PC-3 (cell line): ENCODE measurements at regions not wholly inside any gene's neighbourhood (a gene's known extent, or its start where the extent isn't known, plus 50 kb on each side); places are given as distances from the start of the nearest gene placed in this dataset.
"Not testable (repeated sequence)": the region's sequence is repeated elsewhere in the genome, so short reads cannot be mapped to it uniquely, and the experiment has no call there.

ENCODE experiments used
- ATAC-seq: fragments of 200-7000 bp; cut with Tn5 transposase; 2 replicates; pipeline ENCODE4 v1.9.1; 2020; ENCODE audit warnings: mild to moderate bottlenecking, moderate library complexity
- BruUV-seq: library from RNA; stranded (reverse); fragments of 400-500 nt; replicated peaks from 2 replicates; lab custom pipeline; 2021; lab: Mats Ljungman, UMichigan
- CTCF ChIA-PET: fragments of 300-600 bp; sonication (Branson Sonifier 250); formaldehyde crosslinking; loops from one replicate; lab custom pipeline; 2022; ENCODE audit warnings: antibody characterized with exemption; lab: Charles Lee
- POLR2A ChIA-PET: fragments of 300-600 bp; sonication (Branson Sonifier 250); formaldehyde crosslinking; loops from one replicate; lab custom pipeline; 2022; ENCODE audit warnings: antibody characterized with exemption; ENCODE audit not compliant: unreplicated experiment; lab: Charles Lee
- DNase-seq: peaks from one replicate; pipeline ENCODE4 v3.0.0-alpha.2; 2015
- H2AFZ ChIP-seq: fragments of 300-600 bp; sonication (generic); 2 replicates; pipeline ENCODE4 v1.6.0; 2016; ENCODE audit warnings: antibody characterized with exemption, low read length
- H3F3A ChIP-seq: fragments of 300-600 bp; sonication (generic); one replicate; pipeline ENCODE4 v1.6.0; 2017; ENCODE audit warnings: antibody characterized with exemption, low read length, control low read depth, mild to moderate bottlenecking; ENCODE audit not compliant: unreplicated experiment
- H3K27ac ChIP-seq: fragments of 300-600 bp; sonication (generic); 2 replicates; pipeline ENCODE4 v1.5.1; 2016; ENCODE audit warnings: mild to moderate bottlenecking, low read length
- H3K27me3 ChIP-seq: fragments of 300-600 bp; sonication (generic); 2 replicates; pipeline ENCODE4 v1.6.1; 2016; ENCODE audit warnings: low read length, mixed read lengths
- H3K36me3 ChIP-seq: fragments of 300-600 bp; sonication (generic); 2 replicates; pipeline ENCODE4 v1.6.1; 2016; ENCODE audit warnings: low read depth, mixed run types, low read length, mixed read lengths
- H3K4me1 ChIP-seq: fragments of 300-600 bp; sonication (generic); 2 replicates; pipeline ENCODE4 v1.5.1; 2016; ENCODE audit warnings: low read length; ENCODE audit not compliant: insufficient read depth
- H3K4me2 ChIP-seq: fragments of 300-600 bp; sonication (generic); 2 replicates; pipeline ENCODE4 v1.6.0; 2016; ENCODE audit warnings: low read length
- H3K4me3 ChIP-seq: fragments of 300-600 bp; sonication (generic); 2 replicates; pipeline ENCODE4 v1.5.1; 2016; ENCODE audit warnings: mild to moderate bottlenecking, low read length, mixed read lengths
- H3K79me2 ChIP-seq: fragments of 300-600 bp; sonication (generic); 2 replicates; pipeline ENCODE4 v1.6.1; 2017; ENCODE audit warnings: low read length, mixed read lengths
- H3K9ac ChIP-seq: fragments of 300-600 bp; sonication (generic); 2 replicates; pipeline ENCODE4 v1.6.0; 2016; ENCODE audit warnings: mild to moderate bottlenecking, low read length
- H3K9me2 ChIP-seq: fragments of 300-600 bp; sonication (generic); replicated peaks from 2 replicates; pipeline ENCODE4 v1.6.1; 2016; ENCODE audit warnings: mixed run types, low read length, mixed read lengths
- H3K9me3 ChIP-seq: fragments of 300-600 bp; sonication (generic); 2 replicates; pipeline ENCODE4 v1.6.1; 2016; ENCODE audit warnings: low read length, mixed read lengths
- H4K20me1 ChIP-seq: fragments of 300-600 bp; sonication (generic); 2 replicates; pipeline ENCODE4 v1.6.1; 2016; ENCODE audit warnings: low read length, mixed read lengths
- CTCF ChIP-seq: fragments of 300-600 bp; sonication (generic); conservative IDR thresholded peaks from 2 replicates; pipeline ENCODE4 v1.5.1; 2017; ENCODE audit warnings: antibody characterized with exemption, low read depth, mild to moderate bottlenecking, low read length
- EZH2 ChIP-seq: fragments of 300-600 bp; sonication (generic); IDR thresholded peaks from one replicate; pipeline ENCODE4 v1.6.1; 2017; ENCODE audit warnings: antibody characterized with exemption, mild to moderate bottlenecking, low read length; ENCODE audit not compliant: unreplicated experiment
- EZH2phosphoT487 ChIP-seq: fragments of 300-600 bp; sonication (generic); IDR thresholded peaks from 2 replicates; pipeline ENCODE4 v1.6.1; 2018; ENCODE audit warnings: mild to moderate bottlenecking, antibody characterized with exemption, low read length, borderline replicate concordance
- intact Hi-C: fragments of 100-400 bp; cut with micrococcal nuclease; formaldehyde crosslinking; loops from 2 replicates; pipeline ENCODE4 v1.9.0; 2023

GRCh38 chr2:188787658-188788240 lies 186.4 kb upstream of the COL3A1 start:
- Histone ChIP-seq H3K4me3 (no peak overlapping the region), H3K36me3 (no peaks in the 10 kb centered on the region), H3K9ac (no peak overlapping the region), H3K4me1 (peaks cover 41% of the 10 kb centered on the region), H3K9me2 (no peaks in the 10 kb centered on the region), H3K9me3 (no peaks in the 10 kb centered on the region), H3K79me2 (no peaks in the 10 kb centered on the region), H3K4me2 (no peak overlapping the region), H4K20me1 (no peaks in the 10 kb centered on the region), H3K27ac (no peak overlapping the region), H2AFZ (no peak overlapping the region), H3F3A (no peaks in the 10 kb centered on the region), H3K27me3 (no peaks in the 10 kb centered on the region)
- no TSS peak for BruUV-seq
- POLR2A ChIA-PET, result interaction anchor here (0.6 kb wide), 2 partner anchors 128 to 592 kb away, joined by 4 to 8 read pairs; no protein-coding TSS in a partner anchor
- TF ChIP-seq CTCF (no peak), EZH2 (no peak), EZH2phosphoT487 (no peak)
- intact Hi-C loops, result loop anchor here (10.0 kb wide), 1 partner anchor 243 kb away; no protein-coding TSS in a partner anchor
- no peak for DNase-seq
- CTCF ChIA-PET, result no interaction called here
- no peak for ATAC-seq

GRCh38 chr2:188788621-188789020 lies 185.6 kb upstream of the COL3A1 start:
- no peak overlapping the region for H3K27ac ChIP-seq
- DNase-seq (peak; percentile 76), ATAC-seq (peak; percentile 75)
- H3K9ac ChIP-seq, result no peak overlapping the region
- H3K79me2 ChIP-seq, result no peaks in the 10 kb centered on the region
- no peaks in the 10 kb centered on the region for H3K36me3 ChIP-seq
- no peak overlapping the region for H3K4me3 ChIP-seq
- BruUV-seq, result no TSS peak
- TF ChIP-seq EZH2phosphoT487, result no peak
- TF ChIP-seq CTCF, result no peak
- TF ChIP-seq EZH2, result no peak
- no peaks in the 10 kb centered on the region for H3F3A ChIP-seq
- H3K27me3 ChIP-seq, result no peaks in the 10 kb centered on the region
- intact Hi-C loops, result loop anchor here (10.0 kb wide), 1 partner anchor 244 kb away; no protein-coding TSS in a partner anchor
- peaks cover 40% of the 10 kb centered on the region for H3K4me1 ChIP-seq
- no peaks in the 10 kb centered on the region for H4K20me1 ChIP-seq
- H3K9me3 ChIP-seq, result no peaks in the 10 kb centered on the region
- H3K9me2 ChIP-seq, result no peaks in the 10 kb centered on the region
- H3K4me2 ChIP-seq, result no peak overlapping the region
- ChIA-PET CTCF (no interaction called here), POLR2A (interaction anchor here (0.6 kb wide), 2 partner anchors 129 to 591 kb away, joined by 4 to 8 read pairs; no protein-coding TSS in a partner anchor)
- H2AFZ ChIP-seq, result no peak overlapping the region

GRCh38 chr2:188789951-188790350 lies 184.2 kb upstream of the COL3A1 start:
- H3F3A ChIP-seq, result no peaks in the 10 kb centered on the region
- no peak for TF ChIP-seq EZH2phosphoT487
- no peak for TF ChIP-seq EZH2
- no peak for TF ChIP-seq CTCF
- H3K4me3 ChIP-seq, result no peak overlapping the region
- H3K79me2 ChIP-seq, result no peaks in the 10 kb centered on the region
- H3K27ac ChIP-seq, result no peak overlapping the region
- H3K9me3 ChIP-seq, result no peaks in the 10 kb centered on the region
- H3K4me2 ChIP-seq, result no peak overlapping the region
- no peaks in the 10 kb centered on the region for H3K27me3 ChIP-seq
- no peak overlapping the region for H3K9ac ChIP-seq
- ChIA-PET POLR2A (no interaction called here), CTCF (no interaction called here)
- H2AFZ ChIP-seq, result no peak overlapping the region
- DNase-seq (no peak), ATAC-seq (no peak)
- H3K36me3 ChIP-seq, result no peaks in the 10 kb centered on the region
- H4K20me1 ChIP-seq, result no peaks in the 10 kb centered on the region
- no peaks in the 10 kb centered on the region for H3K9me2 ChIP-seq
- H3K4me1 ChIP-seq, result peaks cover 32% of the 10 kb centered on the region
- intact Hi-C loops, result loop anchor here (10.0 kb wide), 1 partner anchor 245 kb away; no protein-coding TSS in a partner anchor
- BruUV-seq, result no TSS peak

GRCh38 chr2:188794453-188794852 lies 179.7 kb upstream of the COL3A1 start:
- H4K20me1 ChIP-seq, H3K4me3 ChIP-seq, H3K4me2 ChIP-seq, CTCF ChIA-PET, H3F3A ChIP-seq, H2AFZ ChIP-seq, DNase-seq, BruUV-seq, H3K27ac ChIP-seq, H3K4me1 ChIP-seq, H3K9ac ChIP-seq, ATAC-seq, H3K27me3 ChIP-seq, H3K79me2 ChIP-seq, H3K36me3 ChIP-seq, H3K9me2 ChIP-seq, POLR2A ChIA-PET, H3K9me3 ChIP-seq, intact Hi-C loops: not testable (repeated sequence)
